A673 (cell line): ENCODE measurements at regions not wholly inside any gene's neighbourhood (a gene's known extent, or its start where the extent isn't known, plus 50 kb on each side); places are given as distances from the start of the nearest gene placed in this dataset.

ENCODE experiments used
- EZH2 ChIP-seq: fragments of 200-600 bp; sonication (generic); IDR thresholded peaks from 2 replicates; pipeline ENCODE4 v1.6.1; 2017; ENCODE audit warnings: borderline replicate concordance, low read depth, mild to moderate bottlenecking, mixed read lengths, antibody characterized with exemption, low read length; ENCODE audit not compliant: poor library complexity, severe bottlenecking
- TF ChIP-seq, protein P1 (sequence below): fragments of 300-800, 200-600 bp; sonication (generic); conservative IDR thresholded peaks from 2 replicates; pipeline ENCODE4 v1.5.1; 2017; ENCODE audit warnings: low read depth, mild to moderate bottlenecking, antibody characterized with exemption, low read length, moderate library complexity, mixed read lengths

DNA sequence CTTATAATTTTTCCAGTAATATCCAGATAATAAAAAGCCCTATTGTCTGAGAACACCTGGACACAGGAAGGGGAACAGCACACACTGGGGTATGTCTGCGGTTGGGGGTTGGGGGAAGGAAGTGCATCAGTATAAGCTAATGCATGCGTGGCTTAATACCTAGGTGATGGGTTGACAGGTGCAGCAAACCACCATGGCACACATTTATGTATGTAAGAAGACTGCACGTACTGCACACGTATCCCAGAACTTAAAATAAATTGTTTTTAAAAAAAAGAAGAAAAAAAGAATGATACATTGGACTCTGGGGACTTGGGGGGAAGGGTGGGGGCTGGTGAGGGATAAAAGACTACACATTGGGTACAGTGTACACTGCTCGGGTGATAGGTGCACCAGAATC, 144.9 kb upstream of the C1orf174 start:
- TF ChIP-seq, protein P1, sequence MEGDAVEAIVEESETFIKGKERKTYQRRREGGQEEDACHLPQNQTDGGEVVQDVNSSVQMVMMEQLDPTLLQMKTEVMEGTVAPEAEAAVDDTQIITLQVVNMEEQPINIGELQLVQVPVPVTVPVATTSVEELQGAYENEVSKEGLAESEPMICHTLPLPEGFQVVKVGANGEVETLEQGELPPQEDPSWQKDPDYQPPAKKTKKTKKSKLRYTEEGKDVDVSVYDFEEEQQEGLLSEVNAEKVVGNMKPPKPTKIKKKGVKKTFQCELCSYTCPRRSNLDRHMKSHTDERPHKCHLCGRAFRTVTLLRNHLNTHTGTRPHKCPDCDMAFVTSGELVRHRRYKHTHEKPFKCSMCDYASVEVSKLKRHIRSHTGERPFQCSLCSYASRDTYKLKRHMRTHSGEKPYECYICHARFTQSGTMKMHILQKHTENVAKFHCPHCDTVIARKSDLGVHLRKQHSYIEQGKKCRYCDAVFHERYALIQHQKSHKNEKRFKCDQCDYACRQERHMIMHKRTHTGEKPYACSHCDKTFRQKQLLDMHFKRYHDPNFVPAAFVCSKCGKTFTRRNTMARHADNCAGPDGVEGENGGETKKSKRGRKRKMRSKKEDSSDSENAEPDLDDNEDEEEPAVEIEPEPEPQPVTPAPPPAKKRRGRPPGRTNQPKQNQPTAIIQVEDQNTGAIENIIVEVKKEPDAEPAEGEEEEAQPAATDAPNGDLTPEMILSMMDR = no peak
- no peak for TF ChIP-seq EZH2
